GM19240 (cell line): ENCODE measurements at regions not wholly inside any gene's neighbourhood (a gene's known extent, or its start where the extent isn't known, plus 50 kb on each side); places are given as distances from the start of the nearest gene placed in this dataset.
"Not testable (repeated sequence)": the region's sequence is repeated elsewhere in the genome, so short reads cannot be mapped to it uniquely, and the experiment has no call there.

Experiments used
- DNase-seq: peaks from one replicate; pipeline ENCODE4 v3.0.0; 2011; ENCODE audit warnings: low spot score; ENCODE audit not compliant: insufficient read length

- DNase-seq = not testable (repeated sequence)
These were observed 174.8 kb downstream of the COL12A1 start for GRCh38 chr6:75031102-75031501.

- DNase-seq = no peak
These were observed 176.5 kb downstream of the COL12A1 start for GRCh38 chr6:75029333-75029732.

- DNase-seq = no peak
These were observed 180.5 kb downstream of the COL12A1 start for GRCh38 chr6:75025371-75025770.

GRCh38 chr6:75024828-75025227 is 181.0 kb downstream of the COL12A1 start:
- DNase-seq = no peak

DNA sequence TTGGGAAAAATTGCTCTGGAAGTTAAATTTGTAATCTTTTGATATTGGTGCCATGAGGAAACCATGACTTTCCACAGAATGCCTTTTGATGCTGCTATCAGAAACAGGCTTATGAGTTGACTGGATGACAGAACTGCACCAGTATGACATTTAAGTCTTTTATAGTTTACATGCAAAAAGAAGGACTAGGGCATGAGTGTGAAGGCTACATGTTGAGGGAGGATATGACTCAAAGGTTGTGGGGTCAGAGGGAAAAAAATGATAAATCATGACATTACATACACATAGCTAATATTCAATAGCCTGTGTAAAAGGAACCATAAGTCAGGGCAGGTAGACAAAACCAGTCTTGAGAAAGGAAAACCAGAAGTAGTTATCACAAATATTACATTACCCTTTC is 182.2 kb downstream of the COL12A1 start:
- DNase-seq = no peak

DNA sequence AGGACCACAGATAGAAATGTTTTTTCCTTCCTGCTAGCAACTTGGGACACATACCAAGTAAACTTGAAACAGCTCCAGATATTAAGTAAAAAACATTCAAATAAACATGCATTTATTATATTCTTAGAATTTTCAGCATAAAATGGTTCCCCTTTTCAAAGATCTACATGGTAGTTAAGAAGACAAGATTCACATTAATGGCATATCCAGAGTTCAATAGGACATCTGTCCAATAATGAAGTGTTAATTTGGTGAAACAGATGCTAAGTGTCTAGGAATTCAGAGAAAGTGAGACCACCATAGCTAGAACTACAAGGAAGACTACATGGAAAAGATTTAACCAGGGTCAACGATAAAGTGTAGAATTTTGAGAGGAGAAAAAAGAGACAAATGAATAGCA is 184.9 kb downstream of the COL12A1 start:
- no peak for DNase-seq

DNA sequence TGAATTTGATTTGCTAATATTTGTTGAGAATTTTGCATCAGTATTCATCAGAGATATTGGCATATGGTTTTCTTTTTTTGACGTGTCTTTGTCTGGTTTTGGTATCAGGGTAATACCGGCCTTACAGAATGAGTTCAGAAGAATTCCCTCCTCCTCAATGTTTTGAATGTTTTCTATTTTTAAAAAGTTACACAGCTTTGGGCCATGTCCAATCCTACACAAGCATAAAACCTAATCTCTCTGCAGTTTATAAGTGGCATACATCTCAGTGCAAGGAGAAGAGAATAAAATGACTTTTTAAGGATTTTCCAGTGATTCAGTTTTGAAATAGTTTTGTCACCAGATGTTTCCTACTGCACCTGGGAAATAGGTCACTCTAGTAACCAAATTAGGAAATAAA is 185.5 kb downstream of the COL12A1 start:
- no peak for DNase-seq

DNA sequence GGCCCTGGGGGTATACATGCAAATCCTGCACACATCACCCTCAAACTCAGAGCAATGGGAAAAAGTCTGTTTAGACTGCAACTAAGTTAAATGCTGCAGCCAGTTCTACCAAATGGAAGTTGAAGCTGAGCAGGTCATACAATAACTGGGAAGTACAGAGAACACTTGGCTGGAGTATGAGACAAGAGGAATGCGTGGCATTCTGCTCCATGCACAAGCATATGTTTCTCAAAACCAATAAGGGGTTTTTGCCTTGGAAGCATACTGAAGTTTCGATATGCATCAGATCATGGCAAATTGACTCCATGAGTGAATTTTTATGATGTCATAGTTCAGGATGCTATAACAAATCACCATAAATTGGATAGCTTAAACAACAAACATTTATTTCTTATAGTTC is 193.8 kb downstream of the COL12A1 start:
- no peak for DNase-seq

- DNase-seq = not testable (repeated sequence)
These were observed 201.9 kb downstream of the COL12A1 start for GRCh38 chr6:75003984-75004383.

- no peak for DNase-seq
These were observed 208.2 kb downstream of the COL12A1 start for GRCh38 chr6:74997646-74998045.

- no peak for DNase-seq
These were observed 212.7 kb downstream of the COL12A1 start for GRCh38 chr6:74993136-74993535.

DNA sequence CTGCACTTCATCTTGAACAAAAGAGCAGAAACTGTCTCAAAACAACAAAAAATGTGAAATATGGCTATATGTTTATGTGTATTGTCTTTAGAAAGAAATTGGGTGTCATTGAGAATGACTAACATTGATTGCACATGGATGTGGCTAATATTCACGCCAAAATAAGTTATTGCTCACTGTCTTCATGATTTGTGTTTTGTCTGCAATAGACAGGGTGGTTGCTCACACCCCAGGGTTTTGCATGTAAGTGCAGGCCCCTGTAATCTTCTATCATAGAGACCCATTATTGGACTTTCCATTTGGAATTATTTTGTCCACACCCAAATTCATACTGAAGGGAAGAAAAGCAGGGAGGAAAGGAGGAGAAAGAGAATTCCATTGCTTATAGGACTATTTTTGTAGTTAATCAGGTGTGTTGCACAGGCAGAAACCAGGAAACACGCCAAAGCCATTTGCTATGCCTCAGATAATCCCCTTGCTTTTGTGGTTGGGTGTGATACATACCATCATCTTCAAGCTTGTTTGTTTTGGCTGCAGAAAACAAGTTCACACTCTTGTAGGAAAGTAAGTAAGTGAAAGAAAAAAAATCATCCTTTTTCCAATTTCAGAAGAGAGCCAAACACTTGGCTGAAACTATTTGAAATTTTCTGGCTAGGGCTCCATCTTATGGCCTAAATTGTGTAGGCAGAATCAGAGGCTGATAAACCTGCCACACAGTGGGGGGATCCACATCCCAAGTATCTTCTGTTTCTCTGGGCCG is 214.1 kb downstream of the COL12A1 start:
- DNase-seq = no peak

DNA sequence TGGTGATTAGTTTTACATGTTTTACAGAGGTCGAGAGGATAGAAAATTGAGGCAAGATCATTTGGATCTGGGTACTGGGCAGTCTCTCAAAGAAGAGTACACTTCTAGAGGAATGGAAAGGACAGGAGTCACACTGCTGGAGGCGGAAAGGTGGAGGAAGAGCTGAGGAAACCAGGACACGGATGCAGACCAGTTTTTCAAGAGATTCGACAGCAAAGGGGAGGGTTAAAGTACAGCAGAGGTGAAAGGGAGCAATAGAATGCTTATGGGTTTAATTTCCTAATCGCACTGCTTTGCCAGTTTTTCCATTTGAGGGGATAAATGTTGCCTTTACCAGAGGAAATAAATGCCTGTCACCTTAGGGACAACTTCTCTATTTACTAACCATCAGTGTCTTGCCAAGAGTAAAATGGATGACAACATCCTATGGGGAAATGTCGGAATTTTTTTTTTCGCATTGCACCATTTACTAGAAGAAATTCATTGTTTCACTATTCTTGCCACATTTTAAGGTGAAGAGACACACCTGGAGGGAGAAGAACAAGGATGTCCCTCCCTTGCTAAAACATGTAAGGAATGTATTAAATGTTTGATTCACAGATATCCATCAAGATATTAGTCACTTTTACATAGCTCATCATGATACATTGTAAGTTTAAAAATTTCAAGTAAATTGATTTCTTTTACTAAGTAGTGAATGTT is 226.6 kb downstream of the COL12A1 start:
- DNase-seq = no peak

DNA sequence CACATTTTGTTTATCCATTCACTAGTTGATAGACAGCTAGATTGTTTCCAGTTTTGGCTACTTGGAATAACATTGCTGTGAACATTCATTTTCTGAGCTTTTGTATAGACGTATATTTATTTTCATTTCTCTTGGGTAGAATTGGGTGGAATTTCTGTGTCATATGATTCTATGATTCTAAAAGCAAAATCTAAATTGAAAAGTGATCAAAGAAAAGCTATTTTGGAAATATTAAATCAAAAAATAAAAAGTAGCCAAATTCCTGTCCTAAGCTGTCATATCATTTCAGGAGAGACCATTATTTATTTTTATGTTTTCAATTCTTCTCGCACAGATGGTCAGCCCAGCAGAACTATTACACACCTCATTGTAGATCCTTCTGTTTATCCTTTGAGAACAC is 229.2 kb downstream of the COL12A1 start:
- DNase-seq = no peak

- DNase-seq = no peak
These were observed 229.8 kb downstream of the COL12A1 start for GRCh38 chr6:74976026-74976425.

GRCh38 chr6:74973591-74973990 is 232.3 kb downstream of the COL12A1 start:
- DNase-seq = no peak

GRCh38 chr6:74971633-74972032 is 234.2 kb downstream of the COL12A1 start:
- no peak for DNase-seq

DNA sequence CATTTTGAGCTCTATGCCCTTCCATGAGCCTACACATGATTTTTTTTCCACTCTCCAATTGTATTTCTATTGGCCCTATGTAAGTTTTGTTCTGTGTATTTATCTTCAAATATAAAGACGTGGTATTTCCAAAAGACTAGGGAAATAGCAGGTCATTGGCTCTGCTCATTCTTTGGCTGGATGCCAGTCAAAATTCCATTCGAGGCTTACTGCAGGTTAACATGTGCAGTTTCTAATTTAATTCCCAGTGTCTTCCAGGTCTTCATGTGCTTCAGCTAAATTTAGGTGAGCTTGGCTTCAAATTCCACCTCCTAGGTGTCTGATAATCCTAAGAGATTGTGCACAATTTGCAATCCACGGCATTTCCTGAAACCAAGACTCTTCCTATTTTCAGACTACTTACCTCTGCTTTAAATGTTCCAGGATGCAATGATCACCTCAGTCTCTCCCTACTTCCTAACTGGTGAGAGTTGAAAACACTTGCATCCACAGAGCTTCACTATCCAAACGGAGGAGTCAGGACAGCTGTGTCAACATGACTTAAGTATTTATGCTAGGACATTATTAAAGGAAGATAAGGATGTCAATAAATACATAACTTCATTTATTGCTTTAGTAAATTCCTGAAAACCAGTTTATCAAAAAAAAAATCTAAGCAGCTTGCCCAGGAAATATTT is 236.1 kb downstream of the COL12A1 start:
- DNase-seq = no peak

DNA sequence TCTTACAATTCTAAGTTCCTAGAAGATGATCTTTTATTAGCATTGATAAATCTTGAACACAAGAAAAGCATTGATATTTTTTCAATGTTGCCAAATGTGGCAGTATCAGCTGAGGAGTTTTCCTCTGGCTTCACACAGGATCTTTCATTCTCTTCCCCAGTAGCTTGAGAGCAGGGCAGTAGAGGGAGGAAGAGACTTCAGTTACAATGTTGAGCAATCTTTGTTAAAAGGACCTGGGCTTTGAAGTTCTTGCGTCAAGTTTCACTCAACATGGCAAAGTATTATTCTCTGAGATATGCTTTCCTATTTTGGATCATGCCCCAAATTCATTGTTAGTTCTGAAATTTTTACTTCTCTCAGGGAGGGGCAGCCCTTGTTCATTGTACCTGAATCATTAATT is 238.0 kb downstream of the COL12A1 start:
- no peak for DNase-seq

DNA sequence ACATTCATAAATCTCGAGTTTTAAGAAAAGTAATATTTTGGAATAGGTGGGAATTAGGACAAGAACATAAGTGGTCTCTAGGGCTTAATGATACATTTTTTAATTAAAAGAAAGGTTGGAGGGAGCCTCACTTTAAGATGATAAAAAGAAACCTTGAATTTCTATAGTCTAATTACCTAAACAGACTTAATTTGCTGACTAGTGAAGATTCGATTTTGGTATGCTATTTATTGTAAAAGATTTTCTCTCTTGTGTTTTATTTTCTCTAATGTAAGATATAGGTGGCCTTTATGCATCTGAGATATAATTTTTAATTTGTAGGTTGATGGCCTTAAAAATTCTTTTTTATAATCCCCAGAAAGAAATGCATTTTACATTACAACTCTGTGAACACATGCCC is 239.1 kb downstream of the COL12A1 start:
- DNase-seq = no peak

- DNase-seq = no peak
These were observed 240.9 kb downstream of the COL12A1 start for GRCh38 chr6:74964871-74965441.
